ENCODE measurements at regions not wholly inside any gene's neighbourhood (a gene's known extent, or its start where the extent isn't known, plus 50 kb on each side); places are given as distances from the start of the nearest gene placed in this dataset.

DNA sequence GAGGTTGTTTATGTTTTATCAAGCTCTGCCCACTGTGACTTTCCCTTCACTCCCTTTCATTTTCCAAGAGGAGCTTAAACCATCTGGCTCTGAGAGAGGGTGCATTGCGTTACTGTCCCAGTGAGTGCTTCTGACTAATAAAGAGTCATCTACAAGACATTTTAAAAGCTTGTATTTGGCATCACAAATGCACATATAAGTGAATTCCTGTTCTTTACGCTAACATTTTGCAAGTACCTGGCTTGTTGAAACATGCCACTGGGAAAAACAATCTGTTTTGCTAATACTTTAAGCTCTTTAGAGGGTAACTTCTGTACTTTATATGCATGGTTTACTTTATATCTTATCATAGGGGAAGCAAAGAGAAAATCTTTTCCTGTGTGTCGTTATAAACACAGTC, 534.6 kb upstream of the POM121L12 start:
- no peaks in the 10 kb centered on the region for H3K4me1 Mint-ChIP-seq (ENCODE audit: low read depth in 2 of 2)
- H3K4me3 Mint-ChIP-seq = no peak overlapping the region
- peaks cover 7 to 10% of the 10 kb centered on the region in 2 donors for H3K9me3 Mint-ChIP-seq
- H3K27ac Mint-ChIP-seq = no peak overlapping the region
- no peaks in the 10 kb centered on the region for H3K27me3 Mint-ChIP-seq
- no peaks in the 10 kb centered on the region for H3K36me3 Mint-ChIP-seq (ENCODE audit: insufficient read depth)
- ATAC-seq (replicated peaks) = no peak
- DNase-seq = no peak

DNA sequence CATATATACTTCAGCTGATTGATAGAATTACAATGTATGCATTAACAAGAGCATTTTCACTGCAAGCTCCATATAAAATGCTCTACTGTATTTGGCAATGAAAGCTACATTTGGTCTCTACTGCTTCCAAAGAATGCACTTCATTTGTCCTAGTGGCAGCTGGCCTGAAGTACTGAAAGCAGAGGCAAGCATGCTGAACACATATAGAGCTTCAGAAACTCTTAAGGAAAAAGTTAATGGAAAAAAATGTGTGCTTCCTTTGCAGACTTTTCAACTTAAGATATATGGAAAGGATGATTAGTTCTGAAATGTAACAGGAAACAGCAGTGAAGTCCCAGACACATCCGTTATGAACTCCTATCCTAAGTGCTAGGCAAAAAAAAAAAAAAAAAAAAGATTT, 537.1 kb upstream of the POM121L12 start:
- Mint-ChIP-seq H3K27me3 (no peaks in the 10 kb centered on the region), H3K36me3 (ENCODE audit: insufficient read depth) (no peaks in the 10 kb centered on the region), H3K27ac (no peak overlapping the region), H3K9me3 (peaks cover 3 to 7% of the 10 kb centered on the region in 2 donors), H3K4me1 (ENCODE audit: low read depth in 2 of 2) (no peaks in the 10 kb centered on the region), H3K4me3 (no peak overlapping the region)
- ATAC-seq (replicated peaks) (no peak), DNase-seq (no peak)

DNA sequence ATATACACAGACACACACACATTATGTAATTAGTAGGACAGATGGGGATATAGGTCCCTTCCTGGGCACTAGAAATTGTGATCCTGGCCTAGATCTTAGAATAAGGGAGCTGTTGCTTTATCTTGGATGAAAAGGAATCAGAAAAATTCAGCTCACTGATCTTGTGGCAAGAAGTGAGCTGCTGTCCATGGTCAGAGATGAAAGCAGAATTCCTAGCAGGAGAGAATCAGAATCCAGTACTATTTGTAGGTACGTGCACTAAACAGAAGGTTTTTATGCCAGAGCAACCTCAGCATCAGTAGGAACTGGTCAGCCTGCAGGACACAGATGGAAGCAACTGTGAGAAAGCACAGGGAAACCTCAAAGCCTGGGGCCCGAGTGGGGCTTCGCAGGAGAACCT, 549.2 kb upstream of the POM121L12 start:
- Mint-ChIP-seq H3K4me1 (ENCODE audit: low read depth in 2 of 2) (no peaks in the 10 kb centered on the region), H3K27ac (no peak overlapping the region), H3K36me3 (ENCODE audit: insufficient read depth) (no peaks in the 10 kb centered on the region), H3K4me3 (no peak overlapping the region), H3K9me3 (peaks cover 8 to 9% of the 10 kb centered on the region in 2 donors), H3K27me3 (no peaks in the 10 kb centered on the region)
- no peak for DNase-seq
- no peak for ATAC-seq (replicated peaks)

DNA sequence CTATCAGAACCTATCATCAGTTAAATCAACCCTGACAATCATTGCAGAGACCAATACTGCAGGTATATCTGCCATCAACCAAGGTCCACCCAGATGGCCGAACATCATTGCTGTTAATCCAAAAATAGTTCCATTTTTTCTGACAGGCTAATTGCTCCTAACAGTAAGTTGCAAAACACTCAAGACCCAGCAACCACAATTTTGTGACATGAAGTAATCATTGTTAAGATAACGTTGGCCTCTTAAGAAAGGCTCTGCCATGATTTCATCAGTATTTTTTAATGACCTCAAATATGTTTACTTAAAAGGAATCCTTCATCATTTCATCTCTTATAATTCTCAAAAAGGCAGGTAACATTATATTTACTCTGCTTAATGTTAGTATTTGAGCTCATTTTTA, 553.4 kb upstream of the POM121L12 start:
- no peaks in the 10 kb centered on the region for H3K27me3 Mint-ChIP-seq
- H3K27ac Mint-ChIP-seq = no peak overlapping the region
- H3K4me3 Mint-ChIP-seq = no peak overlapping the region
- no peaks in the 10 kb centered on the region for H3K4me1 Mint-ChIP-seq (ENCODE audit: low read depth in 2 of 2)
- no peaks in the 10 kb centered on the region for H3K36me3 Mint-ChIP-seq (ENCODE audit: insufficient read depth)
- DNase-seq = no peak
- H3K9me3 Mint-ChIP-seq = peaks cover 6 to 11% of the 10 kb centered on the region in 2 donors
- ATAC-seq (replicated peaks) = no peak

DNA sequence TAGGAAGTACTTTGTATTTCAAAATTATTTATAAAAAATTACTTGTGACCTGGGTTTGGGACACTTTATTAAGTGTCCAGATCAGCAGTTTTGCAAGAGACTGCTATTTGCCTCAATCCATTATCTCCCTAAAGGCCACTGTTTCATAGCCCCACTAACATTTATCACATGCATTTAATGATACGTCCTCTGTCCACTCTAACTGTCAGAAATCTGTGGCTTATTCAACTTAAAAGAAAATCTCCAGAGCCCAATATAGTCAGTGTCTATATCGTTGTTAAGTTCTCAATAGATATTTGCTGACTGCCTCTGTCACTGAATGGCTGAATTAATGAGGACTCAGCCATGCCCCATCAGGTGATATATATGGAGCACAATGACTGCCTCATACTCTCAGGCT, 553.9 kb upstream of the POM121L12 start:
- DNase-seq (no peak), ATAC-seq (replicated peaks) (no peak)
- H3K4me1 Mint-ChIP-seq (ENCODE audit: low read depth in 2 of 2) = no peaks in the 10 kb centered on the region
- no peak overlapping the region for H3K4me3 Mint-ChIP-seq
- no peaks in the 10 kb centered on the region for H3K36me3 Mint-ChIP-seq (ENCODE audit: insufficient read depth)
- H3K9me3 Mint-ChIP-seq = peaks cover 6 to 11% of the 10 kb centered on the region in 2 donors
- no peak overlapping the region for H3K27ac Mint-ChIP-seq
- H3K27me3 Mint-ChIP-seq = no peaks in the 10 kb centered on the region

DNA sequence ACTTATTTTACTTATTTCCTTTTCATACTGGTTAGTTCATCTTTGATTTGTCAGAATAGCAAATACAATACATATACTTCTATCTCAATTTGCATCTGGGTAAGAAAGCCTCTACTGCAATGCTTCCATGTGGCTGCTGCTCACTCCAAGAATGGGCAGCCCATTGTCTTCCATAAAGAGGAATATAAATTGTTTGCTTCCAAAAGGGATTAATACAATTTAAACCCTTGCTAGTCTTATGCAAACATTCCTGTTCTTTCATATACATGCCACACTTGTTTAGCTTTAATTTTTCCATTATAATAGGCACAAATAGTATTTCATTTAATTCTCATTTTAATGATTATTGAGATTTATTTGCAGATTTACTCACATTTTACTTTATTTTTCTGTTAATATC, 555.4 kb upstream of the POM121L12 start:
- ATAC-seq (replicated peaks) (no peak), DNase-seq (no peak)
- no peak overlapping the region for H3K27ac Mint-ChIP-seq
- no peaks in the 10 kb centered on the region for H3K36me3 Mint-ChIP-seq (ENCODE audit: insufficient read depth)
- no peaks in the 10 kb centered on the region for H3K4me1 Mint-ChIP-seq (ENCODE audit: low read depth in 2 of 2)
- H3K4me3 Mint-ChIP-seq = no peak overlapping the region
- no peaks in the 10 kb centered on the region for H3K27me3 Mint-ChIP-seq
- peaks cover 2 to 15% of the 10 kb centered on the region in 2 donors for H3K9me3 Mint-ChIP-seq

DNA sequence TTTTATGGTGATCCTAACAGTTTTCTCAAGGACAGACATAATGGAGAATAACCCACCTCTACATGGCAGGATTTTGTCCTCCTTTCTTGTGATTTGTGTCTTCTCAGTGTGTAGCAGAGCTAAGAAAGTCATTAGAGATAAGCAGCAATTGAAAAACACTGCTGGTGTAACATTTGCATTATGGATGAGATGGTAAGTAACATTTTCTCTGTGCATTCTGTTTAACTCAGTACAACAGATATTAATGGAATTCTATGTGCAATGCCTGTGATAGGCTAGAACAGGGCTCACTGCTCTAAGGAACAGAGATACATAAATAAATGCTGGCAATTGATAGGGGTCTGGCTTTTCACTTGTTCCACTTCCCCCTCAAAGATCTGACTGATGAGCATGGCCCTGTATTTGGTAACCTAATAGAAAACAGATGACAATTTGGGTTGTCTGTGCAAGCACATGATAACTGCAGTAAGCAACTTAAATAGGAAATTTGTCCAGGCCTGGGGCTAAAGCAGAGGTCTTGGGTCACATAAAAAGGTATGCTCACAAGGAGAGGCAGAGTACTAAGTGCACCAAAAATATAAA, 560.3 kb upstream of the POM121L12 start:
- ATAC-seq (replicated peaks) = no peak
- no peak for DNase-seq
- Mint-ChIP-seq H3K27ac (no peak overlapping the region), H3K27me3 (no peaks in the 10 kb centered on the region), H3K36me3 (ENCODE audit: insufficient read depth) (no peaks in the 10 kb centered on the region), H3K4me1 (ENCODE audit: low read depth in 2 of 2) (no peaks in the 10 kb centered on the region), H3K9me3 (peaks cover 3 to 33% of the 10 kb centered on the region in 2 donors), H3K4me3 (no peak overlapping the region)

DNA sequence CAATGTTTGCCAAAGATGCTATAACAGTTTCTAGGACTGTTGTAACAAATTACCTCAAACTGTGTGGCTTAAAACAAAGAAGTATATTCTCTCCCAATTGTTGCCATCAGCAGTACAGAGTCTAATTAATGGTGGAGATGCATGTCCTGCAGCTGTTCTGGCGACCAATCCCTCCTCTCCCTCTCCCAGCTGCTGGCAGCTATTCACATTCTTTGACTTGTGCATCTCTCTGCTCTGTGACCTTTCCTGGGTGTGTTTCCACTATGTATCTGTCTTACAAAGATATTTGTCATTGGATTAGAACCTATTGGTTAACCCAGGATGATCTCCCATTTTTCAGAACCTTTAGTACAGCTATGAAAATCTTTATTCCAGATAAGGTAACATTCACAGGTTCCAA, 561.7 kb upstream of the POM121L12 start:
- ATAC-seq (replicated peaks) = no peak
- Mint-ChIP-seq H3K27me3 (no peaks in the 10 kb centered on the region), H3K4me3 (no peak overlapping the region), H3K36me3 (ENCODE audit: insufficient read depth) (no peaks in the 10 kb centered on the region), H3K27ac (no peak overlapping the region), H3K4me1 (ENCODE audit: low read depth in 2 of 2) (no peaks in the 10 kb centered on the region), H3K9me3 (peaks cover 4 to 33% of the 10 kb centered on the region in 2 donors)
- no peak for DNase-seq

DNA sequence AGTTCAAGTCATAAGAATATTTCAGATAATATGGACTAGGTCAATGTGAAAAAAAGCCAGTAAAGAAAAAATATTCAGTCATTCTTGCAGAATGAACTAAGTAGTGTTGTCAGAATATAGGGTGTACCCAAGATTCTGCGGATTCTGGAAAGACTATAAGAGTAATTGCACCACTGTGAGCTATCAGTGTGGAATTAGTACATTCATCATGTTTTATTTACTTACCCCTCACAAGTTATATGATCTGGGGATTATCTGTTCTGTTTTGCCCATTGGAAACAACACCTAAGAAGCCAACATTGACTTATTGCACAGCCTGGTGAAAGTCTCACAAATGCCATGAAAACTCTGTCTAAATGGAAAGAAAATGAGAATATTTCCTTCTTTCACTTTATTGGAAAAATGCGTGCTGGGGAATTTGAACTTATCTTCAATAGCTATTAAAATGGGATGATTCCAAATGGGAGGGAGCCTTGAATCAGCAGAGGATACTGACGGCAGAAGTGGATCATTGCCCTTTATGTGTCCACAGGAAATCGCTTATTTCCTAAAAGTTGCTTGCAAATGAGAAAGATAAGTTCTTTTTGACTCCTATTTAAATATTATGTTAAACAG, 563.3 kb upstream of the POM121L12 start:
- ATAC-seq (replicated peaks) (no peak), DNase-seq (no peak)
- Mint-ChIP-seq H3K4me3 (no peak overlapping the region), H3K36me3 (ENCODE audit: insufficient read depth) (no peaks in the 10 kb centered on the region), H3K27ac (no peak overlapping the region), H3K4me1 (ENCODE audit: low read depth in 2 of 2) (no peaks in the 10 kb centered on the region), H3K9me3 (peaks cover 6 to 22% of the 10 kb centered on the region in 2 donors), H3K27me3 (no peaks in the 10 kb centered on the region)

DNA sequence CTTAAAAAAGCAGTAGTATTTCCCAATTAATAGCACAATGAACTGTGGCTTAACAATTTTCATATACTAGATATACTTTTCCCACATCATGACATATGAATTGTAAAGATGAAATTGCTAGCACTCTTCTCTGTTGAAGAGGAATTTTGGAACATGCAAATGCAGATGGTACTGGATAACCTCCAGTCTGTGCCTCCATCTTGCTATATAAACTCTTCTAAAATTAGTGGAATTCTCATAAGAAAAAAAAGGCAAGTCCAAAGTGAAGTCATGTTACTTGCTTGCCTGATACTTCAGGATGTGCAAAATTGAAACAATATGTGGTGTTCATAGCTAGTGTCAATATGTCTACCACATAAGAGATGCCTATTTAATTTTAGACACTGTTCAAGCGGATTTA, 570.2 kb upstream of the POM121L12 start:
- DNase-seq (no peak), ATAC-seq (replicated peaks) (no peak)
- Mint-ChIP-seq H3K9me3 (peaks cover 6 to 11% of the 10 kb centered on the region in 2 donors), H3K27me3 (no peaks in the 10 kb centered on the region), H3K27ac (no peak overlapping the region), H3K4me3 (no peak overlapping the region), H3K4me1 (ENCODE audit: low read depth in 2 of 2) (no peaks in the 10 kb centered on the region), H3K36me3 (ENCODE audit: insufficient read depth) (no peaks in the 10 kb centered on the region)

DNA sequence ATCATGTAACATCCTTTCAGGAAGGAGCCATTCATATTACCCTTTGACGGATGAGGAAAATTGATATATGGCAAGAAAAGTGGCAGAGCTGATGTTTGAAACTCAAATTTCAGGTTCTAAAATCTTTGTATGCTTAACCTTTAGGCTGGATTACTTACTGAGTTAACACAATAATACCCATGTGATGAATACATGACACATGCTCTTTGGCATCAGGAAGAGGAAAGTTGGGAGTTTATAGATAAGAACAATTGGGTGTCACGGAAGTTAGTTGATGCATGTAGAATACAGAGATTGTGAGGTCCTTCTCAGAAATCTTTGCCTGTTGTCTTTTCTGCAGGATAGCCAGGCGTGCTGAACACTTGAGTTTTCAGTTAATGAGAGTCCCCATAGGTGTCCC, 572.1 kb upstream of the POM121L12 start:
- Mint-ChIP-seq H3K4me3 (no peak overlapping the region), H3K36me3 (ENCODE audit: insufficient read depth) (no peaks in the 10 kb centered on the region), H3K27me3 (no peaks in the 10 kb centered on the region), H3K9me3 (peaks cover 6 to 9% of the 10 kb centered on the region in 2 donors), H3K4me1 (ENCODE audit: low read depth in 2 of 2) (no peaks in the 10 kb centered on the region), H3K27ac (no peak overlapping the region)
- DNase-seq = no peak
- ATAC-seq (replicated peaks) = no peak

DNA sequence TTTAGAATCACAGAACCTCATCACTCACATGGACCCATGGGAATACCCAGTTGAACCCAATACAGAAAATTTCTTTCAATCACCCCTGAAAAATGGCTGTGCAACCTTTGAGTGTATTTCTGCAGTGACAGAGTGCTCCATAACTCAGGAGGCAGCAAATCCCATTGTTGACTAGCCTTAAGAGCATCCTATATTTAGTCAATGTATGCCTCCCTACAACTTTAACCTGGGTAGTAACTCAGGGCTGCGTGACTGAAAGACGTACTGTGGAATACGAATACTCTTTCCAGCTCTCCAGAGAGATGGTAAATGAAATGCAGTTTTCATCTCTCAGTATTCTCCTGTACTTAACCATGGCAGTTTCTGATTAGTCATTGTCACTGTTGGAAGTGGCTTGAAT, 573.0 kb upstream of the POM121L12 start:
- Mint-ChIP-seq H3K4me3 (no peak overlapping the region), H3K27ac (no peak overlapping the region), H3K36me3 (ENCODE audit: insufficient read depth) (no peaks in the 10 kb centered on the region), H3K9me3 (peaks cover 6 to 10% of the 10 kb centered on the region in 2 donors), H3K27me3 (no peaks in the 10 kb centered on the region), H3K4me1 (ENCODE audit: low read depth in 2 of 2) (no peaks in the 10 kb centered on the region)
- ATAC-seq (replicated peaks) (no peak), DNase-seq (no peak)

DNA sequence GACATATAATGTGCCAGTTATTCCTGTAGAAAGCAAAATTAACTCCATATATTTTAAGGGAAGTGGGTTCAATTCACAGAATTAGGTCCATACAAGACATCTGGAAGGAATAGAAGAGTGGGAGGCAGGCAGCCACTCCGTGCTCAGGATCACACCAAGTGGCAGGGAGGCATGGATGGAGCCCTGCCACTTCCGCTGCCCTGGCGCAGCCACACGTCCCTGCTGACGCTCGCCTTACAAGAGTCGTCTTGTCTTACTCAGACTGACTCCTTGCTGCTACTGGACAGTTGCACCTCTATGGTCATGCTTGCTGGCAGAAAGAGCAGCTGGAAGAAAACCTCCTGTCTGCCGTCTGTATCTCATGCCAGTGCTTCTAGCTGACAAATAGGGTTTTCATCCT, 579.9 kb upstream of the POM121L12 start:
- Mint-ChIP-seq H3K4me3 (no peak overlapping the region), H3K27me3 (no peaks in the 10 kb centered on the region), H3K4me1 (ENCODE audit: low read depth in 2 of 2) (peaks cover 0 to 1% of the 10 kb centered on the region in 2 donors), H3K27ac (no peak overlapping the region), H3K36me3 (ENCODE audit: insufficient read depth) (no peaks in the 10 kb centered on the region), H3K9me3 (peaks cover 6 to 15% of the 10 kb centered on the region in 2 donors)
- DNase-seq (no peak), ATAC-seq (replicated peaks) (no peak)

DNA sequence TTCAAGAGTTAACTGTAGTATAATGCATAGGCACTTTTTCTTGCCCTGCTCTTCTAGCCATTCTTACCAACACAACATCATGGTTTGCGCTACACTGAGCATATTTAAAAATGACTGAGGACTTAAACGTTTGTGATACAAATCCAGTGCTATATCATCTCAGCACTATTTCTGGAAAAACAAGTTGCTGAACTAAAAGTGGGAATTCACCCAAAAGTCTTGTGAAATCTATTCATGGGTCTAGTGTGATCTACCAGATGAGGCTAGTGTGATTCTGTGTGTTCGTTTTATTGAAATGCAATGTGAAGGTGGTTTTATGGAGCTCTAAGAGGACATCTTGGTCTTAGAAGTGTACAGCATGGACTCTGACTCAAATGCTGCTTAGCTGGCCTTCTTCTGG, 584.6 kb upstream of the POM121L12 start:
- no peak overlapping the region for H3K4me3 Mint-ChIP-seq
- ATAC-seq (replicated peaks) = no peak
- DNase-seq = no peak
- H3K9me3 Mint-ChIP-seq = peaks cover 0 to 8% of the 10 kb centered on the region in 2 donors
- no peaks in the 10 kb centered on the region for H3K4me1 Mint-ChIP-seq (ENCODE audit: low read depth in 2 of 2)
- no peaks in the 10 kb centered on the region for H3K27me3 Mint-ChIP-seq
- no peak overlapping the region for H3K27ac Mint-ChIP-seq
- H3K36me3 Mint-ChIP-seq (ENCODE audit: insufficient read depth) = no peaks in the 10 kb centered on the region
